ENCODE measurements at regions not wholly inside any gene's neighbourhood (a gene's known extent, or its start where the extent isn't known, plus 50 kb on each side); places are given as distances from the start of the nearest gene placed in this dataset.

DNA sequence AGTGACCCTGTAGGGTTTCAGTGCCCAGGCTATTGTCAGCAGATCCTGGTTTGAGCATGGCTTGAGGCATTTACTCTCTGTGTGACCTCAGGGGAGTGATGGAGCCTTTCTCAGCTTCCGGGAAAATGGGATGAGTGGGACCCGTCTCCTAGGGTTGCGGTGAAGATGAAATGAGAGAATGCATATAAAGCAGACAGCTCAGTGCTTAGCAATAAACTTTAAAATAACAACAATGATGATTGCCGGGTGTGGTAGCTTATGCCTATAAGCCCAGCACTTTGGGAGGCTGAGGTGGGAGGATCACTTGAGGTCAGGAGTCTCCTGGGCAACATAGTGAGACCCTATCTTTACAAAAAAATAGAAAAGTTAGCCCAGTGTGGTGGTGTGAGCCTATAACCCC, 106.0 kb upstream of the MTHFD1L start:
- no peak for TF ChIP-seq POLR2A (IDR thresholded peaks at IDR 0.05; ENCODE audit: low read depth, low read length)
- TF ChIP-seq POLR2AphosphoS5 (IDR thresholded peaks at IDR 0.05; ENCODE audit: low read depth, low read length): no peak
- TF ChIP-seq PAX5 (IDR thresholded peaks at IDR 0.05; ENCODE audit: insufficient read depth, low read length, severe bottlenecking): no peak
- TF ChIP-seq SPI1 (IDR thresholded peaks at IDR 0.05; ENCODE audit: low read depth, low read length): no peak
- no peak for TF ChIP-seq TAF1 (IDR thresholded peaks at IDR 0.05; ENCODE audit: low read depth, low read length)
- TF ChIP-seq POU2F2 (IDR thresholded peaks at IDR 0.05; ENCODE audit: low read depth, low read length): no peak

Data from GM12891 (cell line).